Stimulated activated CD4-positive, alpha-beta T cell treated with anti-CD3 and anti-CD28 coated beads, Interleukin-2, amount 100 ng/mL, for 24 hours (primary cell): ENCODE measurements at regions not wholly inside any gene's neighbourhood (a gene's known extent, or its start where the extent isn't known, plus 50 kb on each side); places are given as distances from the start of the nearest gene placed in this dataset.

Experiments used
- DNase-seq, 2 donors: peaks; one replicate each; pipeline ENCODE4 v3.0.0-alpha.2; 2020

GRCh38 chr15:37165395-37165794, 65.0 kb upstream of the MEIS2 start:
- no peak for DNase-seq

DNA sequence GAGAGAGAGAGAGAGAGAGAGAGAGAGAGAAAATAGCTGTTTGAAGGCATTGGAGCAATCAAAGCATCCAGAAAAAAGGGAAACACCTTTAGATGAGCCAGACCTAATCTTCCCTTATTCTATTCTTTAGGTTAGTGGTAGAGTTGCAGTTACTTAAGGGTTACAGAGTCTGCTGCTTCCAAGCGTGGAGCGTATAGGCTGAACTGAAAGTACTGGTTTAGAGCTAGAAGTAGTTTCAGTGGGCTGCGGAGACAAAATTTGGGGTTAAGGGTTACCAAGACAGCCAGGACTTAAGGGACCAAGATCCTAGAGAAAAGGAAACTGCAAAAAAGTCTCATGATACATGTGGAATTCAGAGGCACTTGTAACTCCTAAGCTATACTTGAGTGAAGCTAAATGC, 66.1 kb upstream of the MEIS2 start:
- no peak for DNase-seq

DNA sequence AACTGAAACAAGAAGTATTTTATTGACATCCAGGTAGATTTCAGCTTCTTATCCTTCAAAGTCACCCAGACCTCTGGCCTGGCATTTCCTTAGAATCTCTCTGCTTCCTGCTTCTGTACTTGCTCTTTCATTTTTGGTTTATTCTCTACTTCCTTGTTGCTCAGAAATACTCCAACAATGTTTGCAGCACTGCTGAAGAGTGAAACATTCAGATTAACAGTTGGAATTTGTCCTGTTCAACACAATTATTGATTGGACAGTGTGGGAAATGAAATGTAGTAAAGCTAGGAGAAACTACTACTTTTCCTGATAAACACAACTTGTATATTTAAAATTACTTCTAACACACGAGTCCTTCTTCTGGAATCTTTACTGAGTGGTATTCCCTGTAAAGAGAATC, 81.0 kb upstream of the MEIS2 start:
- DNase-seq, result no peak

DNA sequence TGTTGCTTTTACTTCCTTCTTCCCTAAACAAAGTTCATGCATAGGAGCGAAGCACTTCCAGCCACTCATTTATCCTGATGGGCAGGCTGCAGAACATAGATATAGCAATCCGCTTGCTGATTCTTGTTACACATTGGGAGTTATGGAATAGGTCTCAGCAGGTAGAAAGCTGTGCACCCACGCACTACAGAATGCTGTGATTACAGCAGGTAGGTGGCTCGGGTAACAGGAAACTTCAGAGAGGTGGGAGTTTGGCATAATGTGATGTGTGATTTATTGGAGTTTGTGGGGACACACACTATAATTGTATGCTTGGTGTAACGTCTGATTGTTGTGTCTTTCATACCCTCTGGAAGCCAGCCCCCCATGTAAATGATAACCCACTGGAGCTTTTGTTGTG, 99.2 kb upstream of the MEIS2 start:
- no peak for DNase-seq

- DNase-seq, result no peak
Observed at GRCh38 chr15:37203050-37203449, 102.7 kb upstream of the MEIS2 start.

DNA sequence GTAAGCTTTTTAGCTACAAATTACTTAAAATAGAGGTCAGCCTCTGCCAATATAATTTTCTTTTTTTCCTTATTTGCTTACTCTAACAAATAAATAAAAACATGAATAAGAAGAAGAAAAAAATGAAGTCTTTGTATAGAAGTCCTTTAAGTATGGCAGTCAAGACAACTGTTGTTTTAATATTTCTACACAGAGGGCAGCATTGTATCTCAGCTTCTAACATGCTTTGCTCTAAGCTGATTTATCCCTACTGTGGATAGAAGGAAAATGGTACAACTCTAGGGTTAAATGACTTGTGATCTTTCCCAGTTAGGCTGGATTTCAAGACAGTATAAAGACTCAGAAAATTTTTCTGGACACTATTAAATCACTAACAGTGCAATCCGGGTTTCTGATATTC, 104.3 kb upstream of the MEIS2 start:
- DNase-seq, result no peak

DNA sequence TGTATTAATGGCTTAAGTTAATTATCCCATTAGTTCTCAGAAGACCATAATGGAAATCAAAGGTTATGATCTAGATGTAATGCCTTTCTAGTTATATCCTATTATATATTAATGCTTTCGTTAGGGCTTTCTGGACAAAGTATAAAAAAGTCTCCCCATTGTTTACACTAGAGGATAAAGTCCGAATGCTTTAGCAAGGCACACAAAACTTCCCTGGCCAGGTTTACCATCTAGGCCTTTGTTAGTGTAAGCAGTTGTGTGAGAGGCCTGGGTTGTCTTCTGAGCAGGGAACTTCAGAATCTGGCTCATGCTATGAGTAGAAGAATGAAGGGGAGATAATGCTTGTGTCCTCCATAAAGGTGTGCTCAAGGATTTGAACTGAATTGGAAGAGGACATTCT, 106.3 kb upstream of the MEIS2 start:
- DNase-seq, result no peak

- DNase-seq, result no peak
Observed at GRCh38 chr15:37208146-37209040, 108.0 kb upstream of the MEIS2 start.

DNA sequence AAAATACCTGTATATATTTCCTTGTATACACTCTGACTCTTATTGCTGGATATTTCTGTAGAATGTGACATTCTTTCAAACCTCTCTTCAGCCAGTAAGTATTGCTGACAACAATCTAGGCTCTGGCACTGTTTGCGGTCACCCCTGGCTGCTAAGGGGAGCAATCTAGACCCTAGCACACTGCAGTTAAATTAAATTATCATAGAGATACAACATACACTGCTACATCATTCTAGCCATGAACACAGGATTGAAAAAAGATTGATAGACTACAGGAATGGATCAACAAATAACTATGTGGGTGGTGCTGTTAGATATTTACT, 108.7 kb upstream of the MEIS2 start:
- DNase-seq, result no peak

DNA sequence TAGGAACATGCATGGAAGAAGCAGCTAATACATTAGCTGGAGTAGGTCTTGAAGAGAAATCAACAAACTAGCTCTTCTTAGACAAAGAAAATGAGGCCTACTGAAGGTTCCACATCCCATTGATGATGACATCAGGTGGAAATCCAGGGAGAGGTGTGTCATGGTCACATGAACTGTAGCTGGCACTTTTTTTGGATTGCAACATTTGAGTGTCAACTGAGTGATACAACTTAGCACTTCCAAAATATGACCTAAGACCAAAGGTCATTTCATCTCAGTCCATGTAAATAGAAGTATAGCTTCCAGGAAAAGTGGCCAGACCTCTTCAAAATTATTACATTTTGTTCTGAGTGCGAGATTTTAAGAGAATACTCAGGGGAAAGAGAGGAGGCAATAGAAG, 117.2 kb upstream of the MEIS2 start:
- no peak for DNase-seq

GRCh38 chr15:37218351-37218916, 118.1 kb upstream of the MEIS2 start:
- no peak for DNase-seq

- DNase-seq, result no peak
Observed at GRCh38 chr15:37219211-37219701, 118.9 kb upstream of the MEIS2 start.

DNA sequence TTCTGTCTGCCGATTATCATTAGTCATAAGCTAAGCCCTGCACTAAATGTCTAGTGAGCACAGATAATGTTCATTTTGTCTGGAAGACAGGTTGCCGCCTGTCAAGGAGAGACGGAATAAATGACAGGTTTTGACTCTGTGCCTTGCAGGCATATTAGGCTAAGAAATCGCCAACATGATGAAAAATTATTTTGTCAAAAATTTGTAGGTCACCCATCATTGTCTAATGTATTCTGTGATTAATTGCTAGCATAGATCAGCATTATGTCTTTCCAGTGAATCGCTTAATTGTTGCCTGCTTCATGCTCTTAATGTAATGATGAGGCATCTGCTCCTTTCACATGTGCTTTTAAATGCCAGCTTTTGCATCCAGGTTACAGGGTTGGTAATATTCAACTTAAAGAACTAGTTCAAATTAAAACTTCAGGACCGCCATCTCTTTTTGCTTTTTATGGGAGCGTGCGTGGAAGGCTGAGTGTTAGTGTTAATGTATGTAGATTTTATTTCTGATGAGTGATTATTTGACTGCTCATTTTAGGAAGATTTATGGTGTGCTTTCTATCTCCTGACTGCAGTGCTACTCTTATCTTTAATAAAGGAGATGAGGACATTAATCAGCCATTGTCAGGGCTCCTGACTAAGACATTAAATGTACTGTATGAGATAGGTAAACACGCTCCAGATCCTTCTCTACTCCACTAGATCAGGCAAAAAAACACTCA, 120.8 kb upstream of the MEIS2 start:
- no peak for DNase-seq

DNA sequence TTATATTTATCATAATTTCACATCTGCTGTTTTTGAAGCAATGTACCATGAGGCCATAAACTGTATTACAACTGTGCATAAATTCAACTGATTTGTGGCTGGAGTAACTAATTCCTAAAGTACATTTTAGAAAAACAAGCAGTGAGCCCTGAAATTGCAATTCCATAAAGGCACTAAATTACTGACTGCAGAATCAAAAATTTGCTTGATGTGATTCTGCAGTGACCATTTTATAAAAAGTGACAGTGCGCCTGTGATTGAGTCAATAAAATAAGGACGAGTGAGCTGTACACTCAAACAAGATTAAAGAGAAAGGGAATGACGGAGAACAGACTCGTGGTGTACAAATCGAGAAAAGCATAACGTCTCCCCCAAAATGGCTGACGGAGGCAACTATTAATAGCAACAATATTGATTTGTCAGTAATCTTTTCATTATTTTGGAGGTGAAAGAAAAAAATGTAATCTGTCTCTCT, 121.4 kb upstream of the MEIS2 start:
- no peak for DNase-seq

GRCh38 chr15:37223089-37223488, 122.7 kb upstream of the MEIS2 start:
- no peak for DNase-seq

GRCh38 chr15:37229855-37230619, 129.7 kb upstream of the MEIS2 start:
- DNase-seq, result no peak

- DNase-seq, result no peak
Observed at GRCh38 chr15:37245358-37245757, 145.0 kb upstream of the MEIS2 start.

DNA sequence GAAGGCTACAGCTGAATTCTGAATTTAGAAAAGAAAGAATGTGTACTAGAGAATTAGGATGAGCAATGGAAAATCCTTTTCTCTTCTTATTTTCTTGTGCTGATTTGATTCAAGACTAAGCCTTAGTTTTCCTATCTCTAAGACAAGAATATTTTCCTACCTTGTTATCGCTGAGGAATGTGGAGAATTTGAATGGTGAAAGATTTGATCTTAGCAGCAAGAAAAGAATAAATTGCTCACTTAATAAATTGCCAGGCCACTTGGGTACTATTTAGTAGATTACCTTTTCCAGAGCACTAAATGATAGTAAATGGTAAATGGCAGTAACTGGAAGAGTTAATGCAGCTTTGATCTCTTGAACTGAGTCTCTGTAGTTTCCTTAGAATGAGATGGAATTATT, 145.7 kb upstream of the MEIS2 start:
- no peak for DNase-seq

DNA sequence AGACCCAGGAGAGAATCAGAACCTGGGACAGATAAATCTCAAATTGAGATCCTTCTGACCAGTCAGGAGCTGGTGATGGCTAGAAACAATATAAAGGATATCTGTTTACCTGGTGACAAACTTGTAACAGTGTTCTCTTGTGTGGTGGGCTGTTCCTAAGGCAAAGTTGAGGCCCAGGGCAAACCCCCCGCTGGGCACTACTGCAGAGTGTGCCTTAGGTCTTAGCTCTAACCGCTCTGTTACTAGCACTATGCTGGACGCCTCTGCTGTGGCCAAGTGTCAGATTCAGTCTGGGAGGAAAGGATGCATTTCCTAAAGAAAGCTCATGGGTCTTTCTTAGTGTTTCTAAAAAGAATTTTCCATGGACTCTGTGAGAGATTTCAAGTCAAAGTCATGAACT, 146.5 kb upstream of the MEIS2 start:
- no peak for DNase-seq

DNA sequence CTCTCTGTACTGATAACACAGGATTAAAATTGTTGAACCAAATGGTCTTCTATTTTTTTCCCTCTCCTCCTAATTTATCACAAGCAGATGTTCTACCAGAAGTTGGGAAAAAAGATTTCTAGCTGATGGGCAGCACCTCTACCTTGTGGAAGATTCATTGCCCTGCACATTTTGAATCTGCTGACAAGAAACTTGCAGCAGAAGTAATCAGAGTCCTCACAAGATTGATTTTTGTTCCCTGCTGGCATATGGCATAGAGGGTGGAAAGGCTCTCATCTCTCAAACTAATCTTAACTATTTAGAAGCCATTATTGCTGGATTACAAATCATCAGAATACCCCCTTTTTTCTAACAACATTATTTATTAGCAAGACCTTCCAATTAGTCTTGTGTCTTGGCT, 148.9 kb upstream of the MEIS2 start:
- DNase-seq, result no peak

DNA sequence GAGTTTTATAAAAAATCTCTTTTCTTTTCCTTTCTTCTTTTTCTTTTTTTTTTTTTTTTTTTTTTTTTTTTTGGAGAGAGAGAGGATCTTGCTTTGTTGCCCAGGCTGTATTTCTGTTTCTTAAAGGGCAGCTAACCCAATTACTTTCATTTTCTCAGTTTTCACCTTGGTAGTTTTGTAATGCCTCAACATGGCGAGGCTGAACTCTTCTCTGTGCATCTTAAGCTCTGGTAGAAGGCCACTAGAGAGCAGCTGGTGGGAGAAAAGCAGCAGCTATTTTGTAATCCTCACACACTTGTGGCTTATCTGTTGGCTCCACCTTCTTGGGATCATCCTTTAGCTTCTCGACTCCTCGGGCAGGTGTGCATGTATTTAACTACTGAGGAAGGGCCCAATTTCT, 152.2 kb upstream of the MEIS2 start:
- no peak for DNase-seq

- no peak for DNase-seq
Observed at GRCh38 chr15:37253877-37254276, 153.5 kb upstream of the MEIS2 start.

GRCh38 chr15:37260255-37260654, 159.9 kb upstream of the MEIS2 start:
- DNase-seq, result no peak
